ENCODE measurements at regions not wholly inside any gene's neighbourhood (a gene's known extent, or its start where the extent isn't known, plus 50 kb on each side); places are given as distances from the start of the nearest gene placed in this dataset.
"Not testable (repeated sequence)": the region's sequence is repeated elsewhere in the genome, so short reads cannot be mapped to it uniquely, and the experiment has no call there.

DNA sequence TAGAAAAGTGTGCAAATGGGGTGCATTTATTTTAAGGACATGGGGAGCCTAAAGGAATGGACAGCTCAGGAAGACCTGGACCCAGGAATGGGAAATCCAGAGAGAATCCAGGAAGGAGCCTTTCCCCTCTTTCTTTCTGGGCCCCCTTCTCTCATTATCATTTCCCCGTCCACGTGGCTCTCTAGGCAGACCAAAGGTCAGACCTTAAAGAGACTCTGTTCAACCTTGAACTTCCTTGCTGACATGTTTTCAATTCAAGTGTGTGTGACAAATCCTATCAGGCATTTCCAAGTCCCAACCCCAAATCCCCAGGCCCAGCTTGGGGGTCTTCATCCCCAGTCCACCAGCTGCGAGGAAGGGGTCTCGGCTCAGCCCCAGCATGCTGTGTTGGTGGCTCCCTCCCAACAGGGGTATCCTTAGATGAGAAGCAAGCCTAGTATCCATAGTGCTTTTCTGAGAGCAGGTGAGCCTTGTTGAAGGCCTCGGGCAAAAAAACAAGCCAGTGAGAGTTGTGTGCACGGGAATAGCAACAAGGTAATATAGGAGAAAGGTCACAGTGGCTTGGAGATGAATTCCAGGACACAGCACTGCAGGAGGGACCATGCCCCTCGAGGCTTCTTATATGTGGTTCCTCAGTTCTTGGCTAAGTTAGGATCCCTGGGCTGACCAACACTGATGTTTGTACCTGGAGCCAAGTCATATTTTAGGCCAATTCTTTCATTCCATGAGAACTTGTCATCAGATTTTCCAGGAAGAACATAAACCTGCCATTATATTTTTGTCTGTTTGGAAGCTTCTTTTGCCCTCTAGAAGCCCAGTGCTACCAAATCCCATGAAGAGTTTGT lies 130.0 kb downstream of the ASB7 start:
- no peak overlapping the region for H3K4me3 ChIP-seq (ENCODE audit: low read length)
- no peaks in the 10 kb centered on the region for H3K9me3 ChIP-seq (ENCODE audit: control insufficient read depth, low read length)
- no peaks in the 10 kb centered on the region for H3K27me3 ChIP-seq (ENCODE audit: control insufficient read depth, insufficient read depth, low read length)
- no peak overlapping the region for H3K9ac ChIP-seq (ENCODE audit: low read length)
- H3K36me3 ChIP-seq (ENCODE audit: control insufficient read depth, insufficient read depth, low read length): no peaks in the 10 kb centered on the region
- no peaks in the 10 kb centered on the region for H3K4me1 ChIP-seq (ENCODE audit: control insufficient read depth, insufficient read depth, low read length)

DNA sequence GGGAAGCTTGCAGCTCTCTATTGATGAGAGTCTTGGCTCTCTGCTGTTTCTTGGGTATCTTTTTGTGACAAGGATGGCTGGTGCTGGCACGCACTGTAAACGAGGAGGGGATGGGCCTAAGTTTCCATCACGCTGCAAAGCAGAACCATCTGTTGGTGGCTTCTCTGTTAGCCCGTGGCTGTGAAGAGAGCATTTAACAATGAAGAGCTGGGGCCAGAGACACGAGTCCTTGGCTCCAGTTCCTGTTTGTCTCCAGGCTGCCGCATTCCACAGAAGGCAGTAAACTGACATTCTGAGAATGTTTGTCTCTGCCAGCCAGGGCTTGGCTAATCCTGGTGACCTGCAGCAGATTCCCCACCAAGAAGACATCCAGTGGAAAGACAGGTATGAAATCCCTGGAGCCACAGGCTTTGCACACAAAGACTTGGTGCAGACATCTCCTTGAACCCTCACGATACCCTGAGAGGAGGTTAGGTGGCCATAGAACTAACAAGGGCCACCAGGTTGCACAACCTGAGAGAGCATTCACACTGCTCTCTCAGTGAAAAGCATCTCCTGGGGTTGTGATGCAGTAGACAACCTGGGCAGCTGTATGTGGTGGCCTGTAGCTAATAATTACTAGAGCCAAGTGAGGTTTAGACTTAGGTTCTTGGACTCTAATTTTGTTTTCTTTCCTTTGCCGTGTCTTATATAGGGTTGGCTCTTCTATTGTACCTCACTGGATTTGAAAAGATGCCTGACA lies 130.9 kb downstream of the ASB7 start:
- H3K4me3 ChIP-seq (ENCODE audit: low read length): no peak overlapping the region
- H3K27me3 ChIP-seq (ENCODE audit: control insufficient read depth, insufficient read depth, low read length): no peaks in the 10 kb centered on the region
- no peaks in the 10 kb centered on the region for H3K9me3 ChIP-seq (ENCODE audit: control insufficient read depth, low read length)
- H3K9ac ChIP-seq (ENCODE audit: low read length): no peak overlapping the region
- no peaks in the 10 kb centered on the region for H3K4me1 ChIP-seq (ENCODE audit: control insufficient read depth, insufficient read depth, low read length)
- no peaks in the 10 kb centered on the region for H3K36me3 ChIP-seq (ENCODE audit: control insufficient read depth, insufficient read depth, low read length)

DNA sequence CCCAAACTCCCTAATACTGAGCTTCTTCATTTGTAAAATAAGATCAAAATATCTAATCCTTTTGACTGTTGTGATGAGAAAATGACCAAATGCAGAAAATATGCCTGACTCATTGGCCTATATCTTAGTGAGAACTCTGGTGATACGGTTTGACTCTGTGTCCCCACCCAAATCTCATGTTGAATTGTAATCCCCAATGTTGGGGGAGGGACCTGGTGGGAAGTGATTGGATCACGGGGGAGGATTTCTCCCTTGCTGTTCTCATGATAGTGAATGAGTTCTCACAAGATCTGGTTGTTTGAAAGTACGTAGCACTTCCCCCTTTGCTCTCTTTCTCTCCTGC lies 131.4 kb downstream of the ASB7 start:
- H3K4me1 ChIP-seq (ENCODE audit: control insufficient read depth, insufficient read depth, low read length); H3K9me3 ChIP-seq (ENCODE audit: control insufficient read depth, low read length); H3K4me3 ChIP-seq (ENCODE audit: low read length); H3K9ac ChIP-seq (ENCODE audit: low read length); H3K27me3 ChIP-seq (ENCODE audit: control insufficient read depth, insufficient read depth, low read length); H3K36me3 ChIP-seq (ENCODE audit: control insufficient read depth, insufficient read depth, low read length): not testable (repeated sequence)

DNA sequence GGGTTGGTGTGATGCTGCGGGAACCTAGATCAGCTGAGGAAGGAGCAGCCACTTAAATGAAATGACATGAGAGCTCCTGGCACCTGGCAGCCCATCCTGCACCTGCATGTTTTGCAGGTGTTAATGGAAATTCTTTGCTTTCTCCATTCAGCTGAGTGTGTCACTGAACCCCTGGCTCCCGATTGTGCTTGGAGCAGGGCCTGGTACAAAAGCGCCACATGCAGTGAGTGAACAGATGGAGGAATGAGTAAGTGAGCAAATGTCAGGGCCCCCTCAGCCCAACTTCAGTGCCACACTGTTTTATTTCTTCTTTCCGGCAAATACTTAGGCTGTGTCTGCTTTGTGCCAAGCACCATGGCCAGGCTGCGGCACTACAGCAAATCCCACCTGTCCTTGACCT lies 132.2 kb downstream of the ASB7 start:
- Histone ChIP-seq H3K9ac (ENCODE audit: low read length) (no peak overlapping the region), H3K4me3 (ENCODE audit: low read length) (no peak overlapping the region), H3K27me3 (ENCODE audit: control insufficient read depth, insufficient read depth, low read length) (no peaks in the 10 kb centered on the region), H3K4me1 (ENCODE audit: control insufficient read depth, insufficient read depth, low read length) (no peaks in the 10 kb centered on the region), H3K9me3 (ENCODE audit: control insufficient read depth, low read length) (no peaks in the 10 kb centered on the region), H3K36me3 (ENCODE audit: control insufficient read depth, insufficient read depth, low read length) (no peaks in the 10 kb centered on the region)

DNA sequence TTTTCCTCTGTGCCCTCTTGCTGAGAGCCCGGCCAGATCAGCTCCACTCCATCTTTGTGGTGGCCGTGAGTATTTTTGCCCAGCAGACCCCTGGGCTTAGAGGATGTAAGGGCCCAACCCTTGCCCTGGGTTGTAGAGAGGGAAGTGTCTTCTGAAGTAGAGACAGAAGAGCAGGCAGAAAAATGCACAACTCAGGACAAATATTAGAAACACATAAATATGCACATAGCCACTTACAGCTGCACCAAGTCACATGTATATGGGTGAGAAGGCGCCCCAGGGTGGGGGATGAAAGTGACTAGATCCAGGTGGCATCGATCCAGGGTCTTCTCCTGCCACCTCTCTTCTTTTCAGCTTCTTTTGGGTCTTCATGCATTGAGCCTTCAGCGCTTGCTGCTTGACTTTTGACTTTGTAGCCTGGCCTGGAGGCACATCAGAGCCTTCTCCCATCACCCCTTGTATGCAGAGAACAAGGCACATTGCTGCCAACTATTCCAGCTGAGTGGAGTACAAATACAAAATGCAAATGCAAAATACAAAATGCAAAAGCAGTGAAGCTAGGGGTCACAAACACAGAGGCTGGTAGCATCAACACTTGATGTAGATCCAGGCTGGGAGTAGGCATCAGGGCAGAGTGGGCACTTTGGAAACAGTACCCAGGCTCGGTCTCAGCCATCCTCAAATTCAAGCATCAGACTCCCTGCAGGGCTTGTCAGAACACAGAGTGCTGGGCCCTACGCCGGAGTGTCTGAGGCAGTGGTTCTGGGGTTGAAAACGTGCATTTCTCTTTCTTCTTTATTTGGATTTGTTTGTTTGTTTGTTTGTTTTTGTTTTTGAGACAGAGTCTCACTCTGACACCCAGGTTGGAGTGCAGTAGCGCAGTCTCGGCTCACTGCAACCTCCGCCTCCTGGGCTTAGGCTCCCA lies 133.0 kb downstream of the ASB7 start:
- no peaks in the 10 kb centered on the region for H3K4me1 ChIP-seq (ENCODE audit: control insufficient read depth, insufficient read depth, low read length)
- no peak overlapping the region for H3K9ac ChIP-seq (ENCODE audit: low read length)
- H3K4me3 ChIP-seq (ENCODE audit: low read length): no peak overlapping the region
- H3K36me3 ChIP-seq (ENCODE audit: control insufficient read depth, insufficient read depth, low read length): no peaks in the 10 kb centered on the region
- H3K27me3 ChIP-seq (ENCODE audit: control insufficient read depth, insufficient read depth, low read length): no peaks in the 10 kb centered on the region
- H3K9me3 ChIP-seq (ENCODE audit: control insufficient read depth, low read length): no peaks in the 10 kb centered on the region

DNA sequence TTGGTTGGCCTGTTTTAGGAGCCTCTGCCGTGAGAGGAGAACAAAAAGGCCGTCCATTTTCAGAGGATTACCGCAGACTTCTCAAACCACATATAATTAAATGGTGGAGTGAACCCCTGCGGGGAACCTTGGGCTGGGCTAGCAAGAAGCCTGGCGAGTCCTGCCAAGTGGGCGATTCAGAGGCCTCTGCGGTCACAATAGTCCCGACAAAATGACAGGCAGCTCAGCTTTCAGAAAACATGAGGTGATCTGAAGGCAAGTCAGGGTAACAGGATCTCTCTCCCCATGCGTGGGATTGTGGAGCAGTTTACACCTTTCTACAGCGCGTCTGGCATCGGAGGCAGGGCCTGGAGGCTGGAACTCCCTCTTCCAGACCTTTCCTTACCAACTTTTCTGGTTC lies 134.8 kb downstream of the ASB7 start:
- Histone ChIP-seq H3K9me3 (ENCODE audit: control insufficient read depth, low read length) (no peaks in the 10 kb centered on the region), H3K4me3 (ENCODE audit: low read length) (no peak overlapping the region), H3K9ac (ENCODE audit: low read length) (no peak overlapping the region), H3K4me1 (ENCODE audit: control insufficient read depth, insufficient read depth, low read length) (no peaks in the 10 kb centered on the region), H3K27me3 (ENCODE audit: control insufficient read depth, insufficient read depth, low read length) (no peaks in the 10 kb centered on the region), H3K36me3 (ENCODE audit: control insufficient read depth, insufficient read depth, low read length) (no peaks in the 10 kb centered on the region)

DNA sequence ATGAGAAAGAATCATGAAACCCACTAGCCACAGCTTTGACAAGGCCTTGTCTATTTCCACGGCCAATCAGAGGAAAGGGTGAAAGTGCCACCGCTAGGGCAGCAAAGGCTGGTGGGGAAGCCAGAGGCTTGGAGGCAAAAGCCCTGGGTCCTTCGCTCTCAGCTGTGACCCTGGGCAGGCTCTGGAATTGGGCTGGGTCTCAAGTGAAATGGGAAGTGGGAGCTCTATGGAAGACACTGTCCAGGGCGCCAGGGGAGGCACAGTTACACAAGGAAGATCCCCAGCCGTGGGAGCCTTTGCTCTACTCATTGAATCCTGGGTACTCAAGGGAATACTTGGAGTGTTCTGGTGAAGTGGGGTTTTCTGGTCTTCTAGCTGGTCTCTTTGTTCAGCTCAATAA lies 136.2 kb downstream of the ASB7 start:
- no peak overlapping the region for H3K4me3 ChIP-seq (ENCODE audit: low read length)
- no peaks in the 10 kb centered on the region for H3K9me3 ChIP-seq (ENCODE audit: control insufficient read depth, low read length)
- H3K27me3 ChIP-seq (ENCODE audit: control insufficient read depth, insufficient read depth, low read length): no peaks in the 10 kb centered on the region
- H3K9ac ChIP-seq (ENCODE audit: low read length): no peak overlapping the region
- H3K4me1 ChIP-seq (ENCODE audit: control insufficient read depth, insufficient read depth, low read length): no peaks in the 10 kb centered on the region
- no peaks in the 10 kb centered on the region for H3K36me3 ChIP-seq (ENCODE audit: control insufficient read depth, insufficient read depth, low read length)

DNA sequence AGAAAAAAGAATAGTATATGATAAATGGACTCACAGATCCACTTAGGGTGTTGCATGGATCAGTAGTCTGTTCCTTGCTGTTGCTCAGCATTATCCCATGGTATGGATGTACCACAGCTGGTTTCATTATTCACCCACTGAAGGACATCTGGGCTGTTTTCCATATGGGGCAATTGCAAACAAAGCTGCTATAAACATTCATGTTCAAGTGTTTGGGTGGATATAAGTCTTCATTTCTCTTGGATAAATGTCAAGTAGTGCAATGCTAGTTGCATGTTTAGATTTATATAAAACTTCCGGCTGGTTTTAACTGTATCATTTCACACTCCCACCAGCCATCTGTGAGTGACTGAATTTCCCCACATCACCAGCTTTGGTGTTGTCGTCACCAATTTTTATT lies 137.7 kb downstream of the ASB7 start:
- Histone ChIP-seq H3K9me3 (ENCODE audit: control insufficient read depth, low read length) (no peaks in the 10 kb centered on the region), H3K4me3 (ENCODE audit: low read length) (no peak overlapping the region), H3K4me1 (ENCODE audit: control insufficient read depth, insufficient read depth, low read length) (no peaks in the 10 kb centered on the region), H3K27me3 (ENCODE audit: control insufficient read depth, insufficient read depth, low read length) (no peaks in the 10 kb centered on the region), H3K9ac (ENCODE audit: low read length) (no peak overlapping the region), H3K36me3 (ENCODE audit: control insufficient read depth, insufficient read depth, low read length) (no peaks in the 10 kb centered on the region)

DNA sequence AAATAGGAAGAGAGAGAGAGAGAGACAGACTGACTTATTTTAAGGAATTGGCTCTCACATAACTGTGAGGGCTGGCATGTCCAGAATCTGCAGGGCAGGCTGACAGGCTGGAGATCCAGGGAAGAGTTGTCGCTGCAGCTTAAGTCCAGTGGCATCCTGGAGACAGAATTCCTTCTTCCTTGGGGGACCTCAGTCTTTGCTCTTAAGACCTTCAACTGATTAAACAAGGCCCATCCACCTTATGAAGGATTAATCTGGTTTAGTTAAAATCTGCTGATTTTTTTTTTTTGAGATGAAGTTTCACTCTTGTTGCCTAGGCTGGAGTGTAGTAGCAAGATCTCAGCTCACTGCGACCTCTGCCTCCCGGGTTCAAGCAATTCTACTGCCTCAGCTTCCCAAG lies 128.0 kb upstream of the ALDH1A3 start:
- Histone ChIP-seq H3K4me1 (ENCODE audit: control insufficient read depth, insufficient read depth, low read length) (no peaks in the 10 kb centered on the region), H3K36me3 (ENCODE audit: control insufficient read depth, insufficient read depth, low read length) (no peaks in the 10 kb centered on the region), H3K4me3 (ENCODE audit: low read length) (no peak overlapping the region), H3K9ac (ENCODE audit: low read length) (no peak overlapping the region), H3K27me3 (ENCODE audit: control insufficient read depth, insufficient read depth, low read length) (no peaks in the 10 kb centered on the region), H3K9me3 (ENCODE audit: control insufficient read depth, low read length) (no peaks in the 10 kb centered on the region)

DNA sequence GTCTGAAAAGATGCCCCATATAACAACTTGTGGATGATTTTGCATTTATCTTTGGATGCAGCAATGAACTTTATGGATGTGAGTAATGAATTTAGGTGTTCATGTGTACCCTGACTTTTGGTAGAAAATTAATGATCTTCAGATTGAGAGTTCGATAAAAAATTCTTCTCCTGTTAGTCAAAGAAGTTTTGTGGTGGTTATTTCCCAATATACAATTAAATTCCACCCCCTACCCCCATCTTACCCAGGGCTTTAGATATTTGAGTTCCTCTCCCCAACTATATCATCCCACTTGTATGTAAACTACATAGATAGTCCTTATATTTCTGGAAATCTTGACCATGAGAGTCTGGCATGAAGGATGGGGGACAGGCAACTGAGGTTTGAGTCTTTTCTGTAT lies 126.1 kb upstream of the ALDH1A3 start:
- H3K4me1 ChIP-seq (ENCODE audit: control insufficient read depth, insufficient read depth, low read length): no peaks in the 10 kb centered on the region

DNA sequence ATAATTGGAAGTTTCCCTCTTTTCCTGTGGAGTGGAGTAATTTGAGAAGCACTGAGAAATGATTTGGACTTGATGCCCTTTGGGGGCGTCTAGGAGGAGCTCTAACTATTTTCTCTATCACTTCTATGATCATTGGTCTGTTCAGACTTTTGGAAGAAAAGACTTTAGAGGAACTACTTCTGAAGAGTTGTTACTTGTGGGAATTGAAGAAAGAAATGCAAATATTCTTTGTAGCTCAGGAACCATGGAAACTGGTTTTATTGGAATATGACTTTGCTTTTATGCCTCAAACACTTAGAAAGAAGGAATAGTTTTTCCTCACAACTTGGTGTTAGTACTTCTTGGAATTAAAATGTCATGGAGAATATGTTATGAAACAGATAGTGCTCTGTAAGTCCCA lies 122.0 kb upstream of the ALDH1A3 start:
- no peak overlapping the region for H3K4me3 ChIP-seq (ENCODE audit: low read length)
- no peak overlapping the region for H3K9ac ChIP-seq (ENCODE audit: low read length)
- no peaks in the 10 kb centered on the region for H3K9me3 ChIP-seq (ENCODE audit: control insufficient read depth, low read length)
- peaks cover 11% of the 10 kb centered on the region for H3K4me1 ChIP-seq (ENCODE audit: control insufficient read depth, insufficient read depth, low read length)
- peaks cover 8% of the 10 kb centered on the region for H3K27me3 ChIP-seq (ENCODE audit: control insufficient read depth, insufficient read depth, low read length)
- H3K36me3 ChIP-seq (ENCODE audit: control insufficient read depth, insufficient read depth, low read length): no peaks in the 10 kb centered on the region

More for the DNA sequence above, 126.1 kb upstream of the ALDH1A3 start:
- H3K27me3 ChIP-seq (ENCODE audit: control insufficient read depth, insufficient read depth, low read length): no peaks in the 10 kb centered on the region
- no peak overlapping the region for H3K4me3 ChIP-seq (ENCODE audit: low read length)
- no peak overlapping the region for H3K9ac ChIP-seq (ENCODE audit: low read length)
- H3K36me3 ChIP-seq (ENCODE audit: control insufficient read depth, insufficient read depth, low read length): no peaks in the 10 kb centered on the region
- no peaks in the 10 kb centered on the region for H3K9me3 ChIP-seq (ENCODE audit: control insufficient read depth, low read length)

DNA sequence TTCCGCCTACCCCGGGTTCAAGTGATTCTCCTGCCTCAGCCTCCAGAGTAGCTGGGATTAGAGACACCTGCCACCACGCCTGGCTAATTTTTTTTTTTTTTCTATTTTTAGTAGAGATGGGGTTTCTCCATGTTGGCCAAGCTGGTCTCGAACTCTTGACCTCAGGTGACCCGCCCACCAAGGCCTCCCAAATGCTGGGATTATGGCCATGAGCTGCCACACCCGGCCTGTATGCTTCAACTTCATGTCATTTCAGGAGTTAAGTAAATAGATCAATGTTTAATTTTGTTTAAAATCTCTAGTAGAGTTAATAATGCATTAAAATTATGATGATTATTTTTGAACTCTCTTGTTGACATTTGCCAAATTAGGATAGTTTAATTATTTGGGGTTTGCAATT lies 121.1 kb upstream of the ALDH1A3 start:
- H3K27me3 ChIP-seq (ENCODE audit: control insufficient read depth, insufficient read depth, low read length): peaks cover 8% of the 10 kb centered on the region
- no peaks in the 10 kb centered on the region for H3K36me3 ChIP-seq (ENCODE audit: control insufficient read depth, insufficient read depth, low read length)
- no peaks in the 10 kb centered on the region for H3K9me3 ChIP-seq (ENCODE audit: control insufficient read depth, low read length)
- no peak overlapping the region for H3K4me3 ChIP-seq (ENCODE audit: low read length)
- peaks cover 11% of the 10 kb centered on the region for H3K4me1 ChIP-seq (ENCODE audit: control insufficient read depth, insufficient read depth, low read length)
- H3K9ac ChIP-seq (ENCODE audit: low read length): no peak overlapping the region

Data from mucosa of stomach (tissue), 1 donor.